Thyroid gland (tissue), 4 donors: ENCODE measurements at regions not wholly inside any gene's neighbourhood (a gene's known extent, or its start where the extent isn't known, plus 50 kb on each side); places are given as distances from the start of the nearest gene placed in this dataset.

Experiments
- DNase-seq, 2 donors: peaks; one replicate each; pipeline ENCODE4 v3.0.0-alpha.2; 2019
- H3K27ac ChIP-seq, 3 donors: fragments of 200-600 bp; sonication (generic); 1 replicate in 2 of 3; 2 replicates in 1 of 3; pipeline ENCODE4 v1.5.1; 2016 to 2019; ENCODE audit warnings: mild to moderate bottlenecking in 1 of 3, moderate library complexity in 1 of 3
- H3K27me3 ChIP-seq: fragments of 200-600 bp; sonication (generic); one replicate; pipeline ENCODE4 v1.5.1; 2019
- H3K36me3 ChIP-seq, 2 donors: fragments of 200-600 bp; sonication (generic); one replicate each; pipeline ENCODE4 v1.5.1; 2016 to 2019
- H3K4me1 ChIP-seq, 2 donors: fragments of 200-600 bp; sonication (generic); one replicate each; pipeline ENCODE4 v1.5.1; 2017 to 2019
- H3K4me3 ChIP-seq, 3 donors: fragments of 200-600 bp; sonication (generic); replicated peaks in 1 of 3; 1 replicate in 2 of 3; 2 replicates in 1 of 3; pipeline ENCODE4 v1.5.1; 2016; ENCODE audit warnings: mild to moderate bottlenecking in 1 of 3
- H3K9me3 ChIP-seq: fragments of 200-600 bp; sonication (generic); one replicate; pipeline ENCODE4 v1.5.1; 2017
- CTCF ChIP-seq, 6 experiments: fragments of 200-600 bp in 3 of 6; fragments of 450-650 bp in 3 of 6; sonication (generic) in 3 of 6; IDR thresholded peaks; one replicate each; pipeline ENCODE4 v1.5.1; 2016 to 2019; ENCODE audit warnings: antibody characterized with exemption in 6 of 6, mild to moderate bottlenecking in 2 of 6, inconsistent platforms in 1 of 6, moderate library complexity in 1 of 6
- POLR2A ChIP-seq, 2 donors: fragments of 450-650 bp; IDR thresholded peaks; one replicate each; pipeline ENCODE4 v1.6.1; 2017; ENCODE audit warnings: antibody characterized with exemption in 2 of 2, mild to moderate bottlenecking in 2 of 2, moderate library complexity in 1 of 2
- WGBS, 2 donors: methylation state at CpG; one replicate each; pipeline ENCODE4 v1.1.5; 2017; 5-methylcytosine and 5-hydroxymethylcytosine counted together
- intact Hi-C: fragments of 100-400 bp; cut with DNase I; formaldehyde crosslinking; loops from one replicate; pipeline ENCODE4 v1.15.1; 2023

GRCh38 chr1:208785629-208786028 is 541.4 kb upstream of the PLXNA2 start:
- H3K27ac ChIP-seq: no peak overlapping the region
- no peak for DNase-seq
- no peaks in the 10 kb centered on the region for H3K4me1 ChIP-seq
- H3K36me3 ChIP-seq: no peaks in the 10 kb centered on the region
- 88 to 96% methylated on average over 1 of the region's 1 CpG for WGBS, 2 donors
- intact Hi-C loops: no loop called here
- H3K27me3 ChIP-seq: no peaks in the 10 kb centered on the region
- no peak overlapping the region for H3K4me3 ChIP-seq
- no peaks in the 10 kb centered on the region for H3K9me3 ChIP-seq
- TF ChIP-seq CTCF (IDR thresholded peaks at IDR 0.05) (no peak), POLR2A (IDR thresholded peaks at IDR 0.05) (no peak)

GRCh38 chr1:208787219-208787618 is 543.0 kb upstream of the PLXNA2 start:
- WGBS, 2 donors: 69 to 70% methylated on average over 3 of the region's 3 CpGs
- Histone ChIP-seq H3K36me3 (no peaks in the 10 kb centered on the region), H3K4me1 (no peaks in the 10 kb centered on the region), H3K4me3 (no peak overlapping the region), H3K9me3 (no peaks in the 10 kb centered on the region), H3K27ac (no peak overlapping the region), H3K27me3 (no peaks in the 10 kb centered on the region)
- intact Hi-C loops: no loop called here
- no peak for DNase-seq
- TF ChIP-seq POLR2A (IDR thresholded peaks at IDR 0.05): no peak
- TF ChIP-seq CTCF (IDR thresholded peaks at IDR 0.05): no peak

- no peaks in the 10 kb centered on the region for H3K27me3 ChIP-seq
- 86 to 90% methylated on average over 1 of the region's 1 CpG for WGBS, 2 donors
- TF ChIP-seq POLR2A (IDR thresholded peaks at IDR 0.05): no peak
- H3K4me1 ChIP-seq: no peaks in the 10 kb centered on the region
- H3K9me3 ChIP-seq: no peaks in the 10 kb centered on the region
- H3K27ac ChIP-seq: no peak overlapping the region
- intact Hi-C loops: no loop called here
- H3K4me3 ChIP-seq: no peak overlapping the region
- no peak for DNase-seq
- no peaks in the 10 kb centered on the region for H3K36me3 ChIP-seq
Observed at GRCh38 chr1:208788013-208788540, 543.9 kb upstream of the PLXNA2 start.

GRCh38 chr1:208791456-208791855 is 547.3 kb upstream of the PLXNA2 start:
- TF ChIP-seq POLR2A (IDR thresholded peaks at IDR 0.05) (no peak), CTCF (IDR thresholded peaks at IDR 0.05) (no peak)
- Histone ChIP-seq H3K9me3 (no peaks in the 10 kb centered on the region), H3K4me3 (no peak overlapping the region), H3K4me1 (no peaks in the 10 kb centered on the region), H3K27ac (no peak overlapping the region), H3K36me3 (no peaks in the 10 kb centered on the region), H3K27me3 (no peaks in the 10 kb centered on the region)
- DNase-seq: no peak
- intact Hi-C loops: no loop called here

GRCh38 chr1:208793861-208794345 is 549.7 kb upstream of the PLXNA2 start:
- H3K27me3 ChIP-seq: no peaks in the 10 kb centered on the region
- WGBS, 2 donors: 73 to 75% methylated on average over 2 of the region's 2 CpGs
- DNase-seq: no peak
- no peaks in the 10 kb centered on the region for H3K4me1 ChIP-seq
- intact Hi-C loops: no loop called here
- H3K4me3 ChIP-seq: no peak overlapping the region
- no peak for TF ChIP-seq POLR2A (IDR thresholded peaks at IDR 0.05)
- TF ChIP-seq CTCF (IDR thresholded peaks at IDR 0.05): no peak
- H3K36me3 ChIP-seq: no peaks in the 10 kb centered on the region
- H3K9me3 ChIP-seq: no peaks in the 10 kb centered on the region
- no peak overlapping the region for H3K27ac ChIP-seq

GRCh38 chr1:208799186-208799585 is 555.0 kb upstream of the PLXNA2 start:
- intact Hi-C loops: no loop called here
- DNase-seq: no peak
- no peaks in the 10 kb centered on the region for H3K9me3 ChIP-seq
- H3K4me3 ChIP-seq: no peak overlapping the region
- no peaks in the 10 kb centered on the region for H3K27me3 ChIP-seq
- H3K27ac ChIP-seq: no peak overlapping the region
- H3K4me1 ChIP-seq: peaks cover 10 to 15% of the 10 kb centered on the region in 2 donors
- no peaks in the 10 kb centered on the region for H3K36me3 ChIP-seq
- 88 to 100% methylated on average over 1 of the region's 1 CpG for WGBS, 2 donors
- TF ChIP-seq POLR2A (IDR thresholded peaks at IDR 0.05): no peak
- TF ChIP-seq CTCF (IDR thresholded peaks at IDR 0.05): no peak
